ENCODE measurements at regions not wholly inside any gene's neighbourhood (a gene's known extent, or its start where the extent isn't known, plus 50 kb on each side); places are given as distances from the start of the nearest gene placed in this dataset.

- FAIRE-seq, result no peak
Observed at GRCh38 chr2:128490881-128491691, 172.4 kb upstream of the HS6ST1 start.

DNA sequence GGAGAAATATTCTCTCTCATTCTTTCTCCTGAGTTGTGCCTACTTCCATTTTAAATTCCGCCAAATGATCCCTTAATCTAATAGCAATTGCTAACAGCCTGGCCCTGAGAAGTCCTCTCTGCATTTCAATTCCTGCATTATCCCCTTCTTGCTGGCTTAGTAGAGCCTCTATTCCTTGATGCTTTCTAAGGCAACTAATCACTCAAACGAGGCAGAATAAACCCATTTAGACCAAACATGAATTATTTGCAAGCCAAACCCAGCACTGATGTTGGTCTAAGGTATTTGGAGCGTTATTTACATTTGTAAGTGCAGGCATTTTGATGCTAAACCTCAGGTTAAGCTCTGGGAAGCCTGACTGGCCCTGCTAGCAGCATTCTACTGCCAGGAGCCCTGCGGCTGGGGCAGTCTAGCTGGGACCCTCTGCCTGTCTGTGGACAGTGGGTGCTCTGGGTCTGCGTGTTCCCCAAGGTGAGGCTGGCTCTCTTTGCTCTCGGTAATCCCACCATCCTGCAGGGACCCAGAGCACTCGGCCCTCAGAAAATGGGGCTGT lies 173.1 kb upstream of the HS6ST1 start:
- no peak for FAIRE-seq

More at GRCh38 chr2:128490881-128491691, 172.4 kb upstream of the HS6ST1 start:
- DNase-seq (ENCODE audit: low spot score), result no peak

GRCh38 chr2:128492966-128493811 lies 174.5 kb upstream of the HS6ST1 start:
- DNase-seq (ENCODE audit: low spot score), result no peak
- FAIRE-seq, result no peak

More for the DNA sequence above, 173.1 kb upstream of the HS6ST1 start:
- DNase-seq (ENCODE audit: low spot score), result no peak

GRCh38 chr2:128493880-128494279 lies 175.2 kb upstream of the HS6ST1 start:
- no peak for DNase-seq (ENCODE audit: low spot score)
- FAIRE-seq, result no peak

DNA sequence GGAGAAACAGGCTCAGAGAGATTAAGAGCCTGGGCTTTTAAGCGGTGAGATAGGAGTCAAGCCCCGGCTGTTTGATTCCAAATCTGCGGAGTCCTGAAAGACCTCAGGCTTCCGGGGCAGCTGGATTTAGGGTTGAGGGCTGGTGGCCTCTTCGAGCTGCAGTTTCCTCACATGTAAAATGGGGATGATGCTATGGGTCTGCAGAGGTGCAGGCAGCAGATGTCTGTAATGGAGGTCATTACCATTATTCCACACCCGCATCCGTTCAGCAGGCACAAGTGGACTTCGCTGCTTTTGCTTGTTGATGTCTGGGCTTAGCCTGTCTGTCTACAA lies 175.6 kb upstream of the HS6ST1 start:
- FAIRE-seq (no peak), DNase-seq (ENCODE audit: low spot score) (no peak)

- no peak for FAIRE-seq
- DNase-seq (ENCODE audit: low spot score), result no peak
Observed at GRCh38 chr2:128494640-128495321, 176.1 kb upstream of the HS6ST1 start.

DNA sequence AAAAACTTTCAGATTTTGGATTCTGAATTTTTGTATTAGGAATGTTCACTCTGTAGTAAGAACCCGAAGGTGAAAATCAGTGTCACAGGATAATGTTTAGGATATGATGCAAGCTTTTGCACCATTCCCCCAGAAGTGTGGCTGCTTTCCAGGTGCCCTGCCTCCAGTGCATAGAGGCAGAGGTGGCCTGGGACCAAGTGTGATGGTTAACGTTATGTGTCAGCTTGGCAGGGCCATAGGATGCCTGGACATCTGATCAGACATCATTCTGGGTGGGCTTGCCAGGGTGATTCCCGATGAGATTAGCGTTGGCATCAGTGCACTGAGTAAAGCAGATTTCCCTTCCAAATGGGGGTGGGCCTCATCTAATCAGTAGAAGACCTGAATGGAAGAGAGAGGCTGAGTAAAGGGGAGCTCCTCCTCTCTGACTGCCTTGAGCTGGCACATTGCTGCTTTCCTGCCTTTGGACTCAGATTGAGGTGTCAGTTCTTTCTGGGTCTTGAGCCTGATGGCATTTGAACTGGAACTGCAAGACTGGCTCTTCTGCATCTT lies 177.4 kb upstream of the HS6ST1 start:
- FAIRE-seq (no peak), DNase-seq (ENCODE audit: low spot score) (no peak)

- DNase-seq (ENCODE audit: low spot score) (no peak), FAIRE-seq (no peak)
Observed at GRCh38 chr2:128496700-128497099, 178.0 kb upstream of the HS6ST1 start.

DNA sequence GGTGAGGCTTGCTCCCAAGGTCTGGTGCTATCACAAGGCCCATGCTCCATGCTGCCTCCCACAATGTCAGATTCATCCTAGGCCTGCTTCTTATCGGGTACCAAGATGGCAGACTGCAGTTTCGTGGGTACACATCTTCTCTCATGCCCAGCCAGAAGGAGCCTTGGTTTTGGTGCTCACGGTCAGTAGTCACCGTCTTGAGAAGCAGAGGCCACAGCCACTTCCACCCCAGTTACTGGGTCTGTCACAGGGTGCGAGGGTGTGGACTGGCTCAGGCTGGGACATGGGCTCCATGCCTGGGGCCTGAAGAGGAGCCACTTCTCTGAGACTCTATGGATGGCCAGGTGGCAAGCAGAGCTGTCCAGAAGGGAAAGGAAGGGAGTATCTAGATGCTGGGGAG lies 178.8 kb upstream of the HS6ST1 start:
- DNase-seq (ENCODE audit: low spot score), result no peak
- no peak for FAIRE-seq

DNA sequence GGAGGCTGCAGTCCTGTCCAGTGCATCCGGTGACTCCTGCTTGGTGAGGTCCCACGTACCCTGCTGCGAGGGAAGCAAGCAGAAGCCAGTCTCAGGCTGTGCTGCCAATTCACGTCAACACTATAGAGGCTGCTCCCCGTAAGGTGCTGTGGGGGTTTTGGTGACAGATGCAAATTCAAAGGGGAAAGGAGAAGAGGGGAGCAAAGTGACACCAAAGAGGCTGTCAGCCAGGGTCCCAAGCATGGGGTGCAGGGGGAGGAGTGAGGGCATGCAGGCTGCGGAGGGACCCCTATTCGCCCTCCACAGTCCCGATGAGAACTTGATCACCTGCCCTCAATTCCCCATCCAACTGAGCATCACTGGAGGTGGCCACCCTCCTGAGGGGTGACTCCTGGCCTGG lies 179.4 kb upstream of the HS6ST1 start:
- no peak for FAIRE-seq
- no peak for DNase-seq (ENCODE audit: low spot score)

DNA sequence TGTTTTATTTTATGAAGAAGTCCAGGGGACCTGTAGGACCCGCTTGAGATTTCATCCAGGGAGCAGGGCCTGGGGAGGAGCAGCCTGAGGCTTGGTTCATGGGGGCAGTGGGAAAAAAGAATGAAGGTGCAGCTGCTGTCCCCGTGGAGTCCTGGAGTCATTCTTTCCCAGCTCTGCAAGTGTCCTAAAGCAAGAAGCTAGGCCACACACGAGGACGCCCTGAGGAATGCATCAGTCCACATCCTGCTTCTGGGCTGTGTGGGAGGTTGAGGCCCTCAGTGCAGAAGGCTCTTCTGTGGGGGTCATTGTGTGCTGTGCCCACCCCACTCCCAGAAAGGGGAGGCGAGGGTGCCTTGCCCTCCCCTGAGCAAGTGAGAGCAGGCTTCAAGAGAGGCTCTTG lies 179.9 kb upstream of the HS6ST1 start:
- FAIRE-seq (no peak), DNase-seq (ENCODE audit: low spot score) (no peak)

DNA sequence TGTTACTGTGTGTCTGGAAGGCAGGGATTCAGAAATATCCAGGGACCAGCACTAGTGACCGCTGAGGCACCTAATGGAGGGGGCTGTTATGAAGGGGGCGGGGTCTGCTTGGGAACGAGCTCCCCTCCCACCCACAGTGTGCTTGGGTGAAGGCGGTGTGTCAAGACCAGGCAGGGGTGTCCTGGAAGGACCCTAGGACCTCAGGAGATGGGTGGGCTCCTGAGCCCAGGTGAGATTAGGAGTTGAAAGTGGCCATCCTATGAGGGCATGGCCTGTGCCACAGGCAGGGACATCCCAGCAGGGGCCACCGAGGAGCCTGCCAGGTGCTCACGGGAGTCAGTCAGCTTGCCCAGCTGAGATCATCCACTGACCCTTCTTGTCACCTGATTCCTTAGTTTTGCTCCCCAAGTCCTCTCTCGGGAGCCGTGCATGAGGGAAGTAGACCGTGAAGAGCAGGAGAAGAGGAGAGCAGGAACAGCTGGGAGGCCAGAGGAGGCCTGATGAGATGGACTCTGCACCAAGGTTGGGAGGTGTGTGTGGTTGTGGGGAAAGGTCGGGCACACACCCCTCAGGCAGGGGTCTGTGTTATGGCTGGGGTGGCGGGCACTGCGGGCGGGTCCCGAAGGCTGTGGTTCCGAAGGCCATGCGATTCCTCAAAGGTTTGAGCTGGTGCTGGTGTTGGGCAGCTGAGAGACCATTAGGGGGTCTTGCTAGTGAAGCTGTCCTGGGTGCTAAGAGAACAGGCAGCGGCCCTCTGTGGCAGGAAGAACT lies 180.9 kb upstream of the HS6ST1 start:
- DNase-seq (ENCODE audit: low spot score), result no peak
- FAIRE-seq, result no peak

GRCh38 chr2:128500138-128500800 lies 181.6 kb upstream of the HS6ST1 start:
- FAIRE-seq, result no peak

DNA sequence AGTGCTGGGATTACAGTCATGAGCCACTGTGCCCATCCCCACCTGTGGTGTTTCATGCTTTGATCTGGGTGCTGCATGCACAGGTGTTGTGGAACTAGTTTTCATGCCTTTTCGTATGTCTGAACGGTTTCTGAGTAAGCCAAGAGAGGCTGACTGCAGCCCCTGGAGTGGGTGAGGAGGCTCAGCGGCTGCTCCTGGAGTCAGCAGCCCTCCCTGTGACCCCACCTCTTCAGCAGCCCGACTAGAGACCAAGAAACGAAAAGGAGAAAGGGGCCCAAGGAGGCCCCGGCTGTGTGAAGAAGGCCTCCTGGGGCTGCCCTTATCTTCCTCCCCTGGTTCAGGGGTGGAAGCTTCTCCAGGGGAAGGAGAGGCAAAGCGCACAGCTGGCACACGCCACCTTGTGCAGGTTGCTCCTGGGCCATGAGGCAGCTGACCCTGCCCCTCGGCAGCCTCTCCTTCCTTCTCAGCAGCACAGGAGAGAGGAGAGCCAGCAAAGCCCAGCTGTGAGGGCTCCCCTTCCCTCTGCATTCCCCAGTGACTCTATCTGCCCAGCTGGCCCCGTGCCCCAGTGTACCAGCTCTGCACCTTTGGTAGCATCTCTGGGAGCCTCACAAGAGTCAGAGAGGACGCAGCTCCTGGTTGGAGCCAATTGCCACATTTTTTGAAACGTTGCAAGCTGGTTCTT lies 182.5 kb upstream of the HS6ST1 start:
- FAIRE-seq (no peak), DNase-seq (ENCODE audit: low spot score) (no peak)

More at GRCh38 chr2:128500138-128500800, 181.6 kb upstream of the HS6ST1 start:
- no peak for DNase-seq (ENCODE audit: low spot score)

DNA sequence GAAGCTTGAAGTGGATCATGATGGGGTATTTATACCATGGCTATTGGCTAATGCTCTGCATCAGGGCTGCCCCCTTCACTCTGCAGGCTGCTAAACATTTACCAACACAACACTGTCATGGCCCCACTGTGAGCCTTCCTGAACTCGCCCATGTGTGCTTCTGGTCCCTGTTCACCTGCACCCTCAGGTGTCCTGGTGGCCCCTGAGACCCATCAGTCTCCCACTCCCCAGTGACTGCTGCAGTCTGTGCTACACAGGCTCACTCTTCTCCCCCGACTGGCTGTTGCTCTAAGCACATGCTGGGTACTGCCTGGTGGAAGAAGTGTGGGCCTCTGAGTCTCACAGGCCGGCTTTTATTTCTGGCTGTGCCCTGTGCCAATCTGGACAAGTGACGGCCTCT lies 183.0 kb upstream of the HS6ST1 start:
- no peak for FAIRE-seq
- no peak for DNase-seq (ENCODE audit: low spot score)

DNA sequence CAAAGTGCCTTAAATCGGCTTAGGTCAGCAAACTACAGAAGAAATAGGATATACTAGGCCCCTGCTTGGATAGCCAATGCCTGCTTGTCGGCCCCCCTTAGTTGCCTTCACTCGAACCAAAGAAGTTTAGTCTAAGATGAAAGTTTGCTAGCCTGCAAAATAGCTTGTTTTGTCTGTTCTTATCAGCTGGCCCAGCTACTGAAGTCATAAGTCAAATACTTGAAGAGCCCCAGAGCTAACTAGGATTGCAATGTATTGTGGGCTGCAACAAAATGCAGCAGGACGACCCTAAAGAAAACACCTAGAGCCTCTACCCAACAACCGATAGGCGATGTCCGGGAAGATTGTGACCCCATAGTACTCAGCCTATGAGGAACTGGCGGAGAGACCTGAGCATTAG lies 183.5 kb upstream of the HS6ST1 start:
- DNase-seq (ENCODE audit: low spot score) (no peak), FAIRE-seq (no peak)

DNA sequence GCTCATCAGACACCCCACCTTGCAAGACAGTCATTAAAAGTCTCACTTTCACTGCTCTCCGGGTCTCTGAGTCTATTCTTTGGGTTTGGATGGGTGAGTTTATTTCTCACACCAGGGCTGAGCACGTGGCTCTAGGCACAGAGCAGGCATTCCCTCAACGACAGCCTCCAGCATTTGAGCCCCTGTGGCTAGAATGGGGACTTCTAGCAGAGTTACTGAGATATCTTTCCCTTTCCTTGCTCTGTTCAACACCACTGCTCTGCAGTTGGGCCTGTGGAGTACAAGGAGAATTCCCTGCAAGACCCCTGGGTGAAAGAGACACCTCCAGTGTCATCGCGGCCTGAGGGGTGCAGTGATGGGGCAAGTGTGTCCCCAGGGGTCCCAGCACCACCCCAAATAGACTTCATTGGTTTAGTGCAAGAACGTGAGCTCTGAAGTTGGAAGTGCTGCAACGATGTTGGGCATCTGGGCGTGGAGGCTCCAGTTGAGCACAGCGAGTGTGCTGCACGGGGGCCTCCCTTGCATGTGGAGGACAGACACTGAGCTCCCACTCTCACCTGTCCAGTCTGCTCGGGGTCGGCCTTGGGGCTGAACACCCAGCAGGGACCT lies 184.1 kb upstream of the HS6ST1 start:
- FAIRE-seq (no peak), DNase-seq (ENCODE audit: low spot score) (no peak)

DNA sequence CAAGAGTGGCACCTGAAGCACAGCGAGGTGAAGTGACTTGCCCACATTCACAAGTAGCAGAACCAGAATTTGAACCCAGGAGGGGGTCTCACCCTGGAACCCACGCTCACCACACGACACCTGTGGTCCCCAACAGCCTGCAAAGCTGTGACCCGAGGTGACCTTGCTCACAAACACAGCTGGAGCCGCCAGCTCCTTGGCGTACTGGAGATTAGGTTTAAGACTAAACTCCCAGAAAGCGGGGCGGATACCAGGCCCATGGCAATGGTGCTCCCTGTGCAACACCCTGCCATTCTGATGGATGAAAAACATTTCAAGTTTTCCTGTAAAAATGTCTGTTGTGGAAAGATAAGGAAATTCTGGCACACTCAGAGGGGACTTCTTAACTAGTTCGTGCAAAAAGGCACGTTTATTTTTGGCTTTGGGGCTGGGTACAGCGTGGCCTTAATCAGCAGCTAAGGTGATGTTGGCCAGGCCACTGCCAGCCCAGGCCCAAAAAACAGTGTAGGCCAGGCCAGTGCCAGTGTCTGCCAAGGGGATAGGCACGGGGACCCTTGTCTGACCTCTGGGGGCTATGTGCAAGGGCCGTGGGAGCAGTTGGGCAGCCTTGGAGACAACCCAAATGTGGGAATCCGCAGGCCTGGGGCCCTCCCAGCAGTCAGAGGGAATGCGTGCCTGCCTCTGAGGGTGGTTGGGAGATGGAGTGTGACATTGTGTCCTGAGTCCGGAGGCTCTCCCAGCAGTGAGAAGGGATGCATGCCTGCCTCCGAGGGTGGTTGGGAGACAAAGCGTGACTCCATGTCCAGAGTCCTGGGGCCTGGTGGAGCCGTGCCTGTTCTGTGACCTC lies 185.0 kb upstream of the HS6ST1 start:
- no peak for DNase-seq (ENCODE audit: low spot score)
- FAIRE-seq, result no peak

Measured in RCC 7860 (cell line).